Neuronal stem cell (in vitro differentiated cells): ENCODE measurements at regions not wholly inside any gene's neighbourhood (a gene's known extent, or its start where the extent isn't known, plus 50 kb on each side); places are given as distances from the start of the nearest gene placed in this dataset.
A peak's percentile ranks its signal among the peaks of the same experiment; 100 is the strongest.

Experiments
- DNase-seq: peaks from one replicate; pipeline ENCODE4 v3.0.0-alpha.2; 2013; ENCODE audit warnings: low spot score
- H2AFZ ChIP-seq: one replicate; pipeline ENCODE4 v1.6.1; 2013; ENCODE audit warnings: mild to moderate bottlenecking, low read length, inconsistent platforms
- H2AK5ac ChIP-seq: 2 replicates; pipeline ENCODE4 v1.6.1; 2013; ENCODE audit warnings: low read depth, mild to moderate bottlenecking, inconsistent platforms, low read length, moderate library complexity, mixed read lengths
- H2BK120ac ChIP-seq: 2 replicates; pipeline ENCODE4 v1.6.1; 2013; ENCODE audit warnings: low read depth, mild to moderate bottlenecking, inconsistent platforms, low read length, moderate library complexity, mixed read lengths
- H2BK12ac ChIP-seq: one replicate; pipeline ENCODE4 v1.6.1; 2013; ENCODE audit warnings: low read length, inconsistent platforms
- H2BK15ac ChIP-seq: 2 replicates; pipeline ENCODE4 v1.6.1; 2013; ENCODE audit warnings: mild to moderate bottlenecking, low read length, inconsistent platforms, mixed read lengths
- H2BK5ac ChIP-seq: one replicate; pipeline ENCODE4 v1.6.1; 2013; ENCODE audit warnings: inconsistent platforms, mild to moderate bottlenecking, low read length, moderate library complexity
- H3K14ac ChIP-seq: one replicate; pipeline ENCODE4 v1.6.1; 2013; ENCODE audit warnings: low read length, inconsistent platforms
- H3K18ac ChIP-seq: 2 replicates; pipeline ENCODE4 v1.6.1; 2013; ENCODE audit warnings: low read length, inconsistent platforms
- H3K23ac ChIP-seq: 2 replicates; pipeline ENCODE4 v1.6.1; 2013; ENCODE audit warnings: low read depth, mild to moderate bottlenecking, mixed read lengths, low read length, inconsistent platforms; ENCODE audit not compliant: poor library complexity
- H3K27ac ChIP-seq: replicated peaks from 3 replicates; pipeline ENCODE4 v1.5.1; 2013; ENCODE audit warnings: low read length, inconsistent platforms
- H3K27me3 ChIP-seq, 3 experiments: 2 replicates each; pipeline ENCODE4 v1.6.1; 2013; ENCODE audit warnings: low read length in 3 of 3, mild to moderate bottlenecking in 2 of 3, inconsistent platforms in 1 of 3, low read depth in 1 of 3, mixed read lengths in 1 of 3, moderate library complexity in 1 of 3; ENCODE audit not compliant: control insufficient read depth in 3 of 3, insufficient read depth in 3 of 3
- H3K36me3 ChIP-seq, 2 donors: replicated peaks in 1 of 2; 2 replicates each; pipeline ENCODE4 v1.6.1; 2013; ENCODE audit warnings: low read length in 2 of 2; ENCODE audit not compliant: control insufficient read depth in 2 of 2, insufficient read depth in 2 of 2
- H3K4ac ChIP-seq: 2 replicates; pipeline ENCODE4 v1.6.1; 2013; ENCODE audit warnings: inconsistent platforms, mild to moderate bottlenecking, low read length, moderate library complexity
- H3K4me1 ChIP-seq, 2 donors: 1 replicate in 1 of 2; 2 replicates in 1 of 2; pipeline ENCODE4 v1.6.1; 2013; ENCODE audit warnings: low read length in 2 of 2, low read depth in 1 of 2; ENCODE audit not compliant: control insufficient read depth in 2 of 2, insufficient read depth in 1 of 2
- H3K4me2 ChIP-seq: one replicate; pipeline ENCODE4 v1.6.1; 2013; ENCODE audit warnings: mild to moderate bottlenecking, low read length, inconsistent platforms; ENCODE audit not compliant: insufficient read depth, poor library complexity, severe bottlenecking
- H3K4me3 ChIP-seq, 2 donors: 2 replicates each; pipeline ENCODE4 v1.5.1; 2013; ENCODE audit warnings: low read length in 2 of 2, mild to moderate bottlenecking in 2 of 2, inconsistent platforms in 1 of 2, moderate library complexity in 1 of 2
- H3K79me1 ChIP-seq: one replicate; pipeline ENCODE4 v1.6.1; 2013; ENCODE audit warnings: low read depth, mild to moderate bottlenecking, inconsistent platforms, low read length, moderate library complexity
- H3K9ac ChIP-seq: one replicate; pipeline ENCODE4 v1.6.1; 2013; ENCODE audit warnings: mild to moderate bottlenecking, low read depth, low read length, inconsistent platforms; ENCODE audit not compliant: poor library complexity
- H3K9me3 ChIP-seq, 2 donors: replicated peaks in 1 of 2; 2 replicates each; pipeline versions ENCODE3 to v1.6.1; 2013; ENCODE audit warnings: low read length in 2 of 2, mild to moderate bottlenecking in 2 of 2, inconsistent platforms in 1 of 2, low read depth in 1 of 2, mixed read lengths in 1 of 2, moderate library complexity in 1 of 2; ENCODE audit not compliant: control insufficient read depth in 2 of 2, insufficient read depth in 1 of 2
- H4K8ac ChIP-seq: one replicate; pipeline ENCODE4 v1.6.1; 2013; ENCODE audit warnings: low read depth, mild to moderate bottlenecking, inconsistent platforms, low read length, moderate library complexity
- H4K91ac ChIP-seq: one replicate; pipeline ENCODE4 v1.6.1; 2013; ENCODE audit warnings: low read length, low read depth, mild to moderate bottlenecking, inconsistent platforms; ENCODE audit not compliant: poor library complexity
- WGBS, 2 donors: extraction: QIAGEN DNeasy Blood & Tissue Kit; methylation state at CpG; one replicate each; pipeline ENCODE4 v1.1.7; 2013; ENCODE audit warnings: missing lambda C conversion rate in 2 of 2, mixed read lengths in 1 of 2; ENCODE audit not compliant: insufficient read length in 2 of 2, insufficient replicate concordance in 1 of 2; ENCODE audit errors: extremely low coverage in 2 of 2; 5-methylcytosine and 5-hydroxymethylcytosine counted together

- no peak overlapping the region for H3K18ac ChIP-seq
- H3K4me3 ChIP-seq = no peak overlapping the region
- H3K79me1 ChIP-seq = no peaks in the 10 kb centered on the region
- H3K4me1 ChIP-seq = peaks cover 0 to 2% of the 10 kb centered on the region in 2 donors
- WGBS, 2 donors = no CpG with 5 or more reads among the region's 3 CpGs
- H3K27me3 ChIP-seq = no peaks in the 10 kb centered on the region
- no peak overlapping the region for H2AFZ ChIP-seq
- no peak overlapping the region for H3K23ac ChIP-seq
- H3K9ac ChIP-seq = no peak overlapping the region
- no peak overlapping the region for H2BK120ac ChIP-seq
- H2BK15ac ChIP-seq = no peak overlapping the region
- no peak overlapping the region for H3K14ac ChIP-seq
- no peak overlapping the region for H2AK5ac ChIP-seq
- H3K4me2 ChIP-seq = no peak overlapping the region
- no peak for DNase-seq
- H3K9me3 ChIP-seq = no peaks in the 10 kb centered on the region
- no peak overlapping the region for H3K27ac ChIP-seq
- no peaks in the 10 kb centered on the region for H3K36me3 ChIP-seq
- no peak overlapping the region for H4K91ac ChIP-seq
- no peak overlapping the region for H4K8ac ChIP-seq
- H3K4ac ChIP-seq = no peak overlapping the region
- no peak overlapping the region for H2BK5ac ChIP-seq
- no peak overlapping the region for H2BK12ac ChIP-seq
Observed at GRCh38 chrX:63932006-63932405, 147.0 kb upstream of the ARHGEF9 start.

GRCh38 chrX:63930140-63930539 is 145.1 kb upstream of the ARHGEF9 start:
- Histone ChIP-seq H2BK12ac (no peak overlapping the region), H3K9ac (no peak overlapping the region), H3K4ac (no peak overlapping the region), H3K36me3 (no peaks in the 10 kb centered on the region), H3K79me1 (no peaks in the 10 kb centered on the region), H2AFZ (no peak overlapping the region), H3K14ac (no peak overlapping the region), H3K27me3 (no peaks in the 10 kb centered on the region), H2BK5ac (no peak overlapping the region), H2BK15ac (no peak overlapping the region), H4K8ac (no peak overlapping the region), H3K4me3 (no peak overlapping the region), H3K9me3 (no peaks in the 10 kb centered on the region), H3K4me1 (peaks cover 0 to 2% of the 10 kb centered on the region in 2 donors), H2AK5ac (no peak overlapping the region), H3K18ac (no peak overlapping the region), H4K91ac (no peak overlapping the region), H3K4me2 (no peak overlapping the region), H3K23ac (no peak overlapping the region), H3K27ac (no peak overlapping the region), H2BK120ac (no peak overlapping the region)
- peak; percentile 8 for DNase-seq
- WGBS, 2 donors = no CpG with 5 or more reads among the region's 4 CpGs

- H3K27me3 ChIP-seq = no peaks in the 10 kb centered on the region
- no CpG with 5 or more reads among the region's 4 CpGs for WGBS, 2 donors
- H4K91ac ChIP-seq = no peak overlapping the region
Observed at GRCh38 chrX:63929608-63930007, 144.6 kb upstream of the ARHGEF9 start.

GRCh38 chrX:63927848-63928247 is 142.8 kb upstream of the ARHGEF9 start:
- Histone ChIP-seq H2AFZ (no peak overlapping the region), H4K8ac (no peak overlapping the region), H3K9me3 (no peaks in the 10 kb centered on the region), H3K4me3 (no peak overlapping the region), H3K4me1 (no peaks in the 10 kb centered on the region), H3K4me2 (no peak overlapping the region), H2BK120ac (no peak overlapping the region), H2BK15ac (no peak overlapping the region), H2BK5ac (no peak overlapping the region), H3K9ac (no peak overlapping the region), H3K27ac (no peak overlapping the region), H3K4ac (no peak overlapping the region), H3K18ac (no peak overlapping the region), H3K14ac (no peak overlapping the region), H2BK12ac (no peak overlapping the region), H3K36me3 (no peaks in the 10 kb centered on the region), H3K79me1 (no peaks in the 10 kb centered on the region), H2AK5ac (no peak overlapping the region), H4K91ac (no peak overlapping the region), H3K23ac (no peak overlapping the region), H3K27me3 (no peaks in the 10 kb centered on the region)
- WGBS, 2 donors = no CpG with 5 or more reads among the region's 2 CpGs
- no peak for DNase-seq

More at GRCh38 chrX:63929608-63930007, 144.6 kb upstream of the ARHGEF9 start:
- no peak overlapping the region for H3K4ac ChIP-seq
- no peaks in the 10 kb centered on the region for H3K9me3 ChIP-seq
- no peak overlapping the region for H3K14ac ChIP-seq
- no peaks in the 10 kb centered on the region for H3K36me3 ChIP-seq
- DNase-seq = no peak
- H2AFZ ChIP-seq = no peak overlapping the region
- no peak overlapping the region for H3K18ac ChIP-seq
- H2BK15ac ChIP-seq = no peak overlapping the region
- no peak overlapping the region for H2BK12ac ChIP-seq
- H3K4me3 ChIP-seq = no peak overlapping the region
- no peaks in the 10 kb centered on the region for H3K4me1 ChIP-seq
- no peak overlapping the region for H3K9ac ChIP-seq
- no peak overlapping the region for H2BK5ac ChIP-seq
- no peak overlapping the region for H2AK5ac ChIP-seq
- no peak overlapping the region for H2BK120ac ChIP-seq
- no peak overlapping the region for H4K8ac ChIP-seq
- no peak overlapping the region for H3K23ac ChIP-seq
- H3K4me2 ChIP-seq = no peak overlapping the region
- no peak overlapping the region for H3K27ac ChIP-seq
- H3K79me1 ChIP-seq = no peaks in the 10 kb centered on the region
